ENCODE measurements at regions not wholly inside any gene's neighbourhood (a gene's known extent, or its start where the extent isn't known, plus 50 kb on each side); places are given as distances from the start of the nearest gene placed in this dataset.
"Not testable (repeated sequence)": the region's sequence is repeated elsewhere in the genome, so short reads cannot be mapped to it uniquely, and the experiment has no call there.

GRCh38 chrX:23458957-23459356 lies 124.3 kb downstream of the PTCHD1 start:
- not testable (repeated sequence) for DNase-seq (ENCODE audit: low spot score)

GRCh38 chrX:23465105-23465791 lies 130.6 kb downstream of the PTCHD1 start:
- DNase-seq (ENCODE audit: low spot score): no peak

- no peak for DNase-seq (ENCODE audit: low spot score)
These were observed 131.3 kb downstream of the PTCHD1 start for GRCh38 chrX:23465985-23466384.

GRCh38 chrX:23478056-23478455 lies 143.4 kb downstream of the PTCHD1 start:
- DNase-seq (ENCODE audit: low spot score): no peak

GRCh38 chrX:23478561-23478960 lies 143.9 kb downstream of the PTCHD1 start:
- no peak for DNase-seq (ENCODE audit: low spot score)

- no peak for DNase-seq (ENCODE audit: low spot score)
These were observed 147.9 kb downstream of the PTCHD1 start for GRCh38 chrX:23482561-23482960.

- no peak for DNase-seq (ENCODE audit: low spot score)
These were observed 148.7 kb downstream of the PTCHD1 start for GRCh38 chrX:23483396-23483795.

GRCh38 chrX:23493941-23494374 lies 159.3 kb downstream of the PTCHD1 start:
- peak; percentile 45 for DNase-seq (ENCODE audit: low spot score)

- no peak for DNase-seq (ENCODE audit: low spot score)
These were observed 160.1 kb downstream of the PTCHD1 start for GRCh38 chrX:23494741-23495140.

- no peak for DNase-seq (ENCODE audit: low spot score)
These were observed 163.3 kb downstream of the PTCHD1 start for GRCh38 chrX:23497919-23498318.

GRCh38 chrX:23501974-23502373 lies 165.3 kb upstream of the PRDX4 start:
- DNase-seq (ENCODE audit: low spot score): no peak

GRCh38 chrX:23503835-23504539 lies 163.3 kb upstream of the PRDX4 start:
- DNase-seq (ENCODE audit: low spot score): no peak

GRCh38 chrX:23504540-23504884 lies 162.8 kb upstream of the PRDX4 start:
- no peak for DNase-seq (ENCODE audit: low spot score)

- no peak for DNase-seq (ENCODE audit: low spot score)
These were observed 162.4 kb upstream of the PRDX4 start for GRCh38 chrX:23504895-23505294.

GRCh38 chrX:23505531-23506303 lies 161.6 kb upstream of the PRDX4 start:
- DNase-seq (ENCODE audit: low spot score): no peak

GRCh38 chrX:23509256-23509655 lies 158.0 kb upstream of the PRDX4 start:
- no peak for DNase-seq (ENCODE audit: low spot score)

GRCh38 chrX:23511793-23512192 lies 155.5 kb upstream of the PRDX4 start:
- DNase-seq (ENCODE audit: low spot score): no peak

- DNase-seq (ENCODE audit: low spot score): no peak
These were observed 154.2 kb upstream of the PRDX4 start for GRCh38 chrX:23513121-23513520.

- no peak for DNase-seq (ENCODE audit: low spot score)
These were observed 153.2 kb upstream of the PRDX4 start for GRCh38 chrX:23514082-23514481.

- no peak for DNase-seq (ENCODE audit: low spot score)
These were observed 152.3 kb upstream of the PRDX4 start for GRCh38 chrX:23515028-23515427.

- DNase-seq (ENCODE audit: low spot score): not testable (repeated sequence)
These were observed 144.2 kb upstream of the PRDX4 start for GRCh38 chrX:23523026-23523657.

- DNase-seq (ENCODE audit: low spot score): no peak
These were observed 142.8 kb upstream of the PRDX4 start for GRCh38 chrX:23524467-23524866.

- DNase-seq (ENCODE audit: low spot score): no peak
These were observed 141.8 kb upstream of the PRDX4 start for GRCh38 chrX:23525531-23525930.
